ENCODE measurements at regions not wholly inside any gene's neighbourhood (a gene's known extent, or its start where the extent isn't known, plus 50 kb on each side); places are given as distances from the start of the nearest gene placed in this dataset.

DNA sequence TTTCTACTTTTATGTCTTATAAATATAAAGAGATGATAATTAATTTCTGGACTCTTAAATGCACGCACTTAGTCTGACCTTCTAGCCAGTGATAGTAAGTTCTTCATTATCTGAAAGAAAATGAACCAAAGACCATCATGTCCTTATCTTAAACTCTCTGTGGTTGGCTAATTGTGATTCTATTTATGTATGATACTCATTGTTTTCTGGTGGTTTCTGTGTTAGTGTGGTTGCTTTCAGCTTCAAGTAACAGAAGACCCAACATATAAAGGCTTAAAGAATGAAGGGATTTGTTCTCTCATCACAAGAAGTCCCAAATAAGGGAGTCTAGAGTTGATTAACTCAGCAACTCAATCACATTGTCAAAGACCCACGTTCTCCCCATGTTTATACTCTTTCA is 225.2 kb upstream of the TANK start:
- DNase-seq (ENCODE audit: low read depth in 1 of 2, low spot score in 1 of 2): no peak
- H3K4me3 ChIP-seq: no peak overlapping the region
- 69% methylated on average over 2 of the region's 2 CpGs for WGBS (ENCODE audit: missing lambda C conversion rate)
- ChIA-PET CTCF (interaction anchor here (1.0 kb wide), 1 partner anchor 11 kb away, joined by 3 read pairs; no protein-coding TSS in a partner anchor), POLR2A (no interaction called here)
- no peak for ATAC-seq
- FAIRE-seq: no peak
- no peak overlapping the region for H3K4me2 ChIP-seq
- TF ChIP-seq HOXA7 (CRISPR knock-in tag; IDR thresholded peaks at IDR 0.05): no peak
- TF ChIP-seq, protein P1, sequence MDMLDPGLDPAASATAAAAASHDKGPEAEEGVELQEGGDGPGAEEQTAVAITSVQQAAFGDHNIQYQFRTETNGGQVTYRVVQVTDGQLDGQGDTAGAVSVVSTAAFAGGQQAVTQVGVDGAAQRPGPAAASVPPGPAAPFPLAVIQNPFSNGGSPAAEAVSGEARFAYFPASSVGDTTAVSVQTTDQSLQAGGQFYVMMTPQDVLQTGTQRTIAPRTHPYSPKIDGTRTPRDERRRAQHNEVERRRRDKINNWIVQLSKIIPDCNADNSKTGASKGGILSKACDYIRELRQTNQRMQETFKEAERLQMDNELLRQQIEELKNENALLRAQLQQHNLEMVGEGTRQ (IDR thresholded peaks at IDR 0.05): no peak
- no peak for TF ChIP-seq TP53 (CRISPR knock-in tag; IDR thresholded peaks at IDR 0.05)
- no peak for TF ChIP-seq ZFP36 (IDR thresholded peaks at IDR 0.05; ENCODE audit: borderline replicate concordance, partially characterized antibody)
- TF ChIP-seq POLR2AphosphoS2 (conservative IDR thresholded peaks at IDR 0.05; ENCODE audit: low read length): no peak
- H3K27ac ChIP-seq: no peak overlapping the region
- H3K9me3 ChIP-seq: no peaks in the 10 kb centered on the region
- peaks cover 25% of the 10 kb centered on the region for H3K4me1 ChIP-seq

DNA sequence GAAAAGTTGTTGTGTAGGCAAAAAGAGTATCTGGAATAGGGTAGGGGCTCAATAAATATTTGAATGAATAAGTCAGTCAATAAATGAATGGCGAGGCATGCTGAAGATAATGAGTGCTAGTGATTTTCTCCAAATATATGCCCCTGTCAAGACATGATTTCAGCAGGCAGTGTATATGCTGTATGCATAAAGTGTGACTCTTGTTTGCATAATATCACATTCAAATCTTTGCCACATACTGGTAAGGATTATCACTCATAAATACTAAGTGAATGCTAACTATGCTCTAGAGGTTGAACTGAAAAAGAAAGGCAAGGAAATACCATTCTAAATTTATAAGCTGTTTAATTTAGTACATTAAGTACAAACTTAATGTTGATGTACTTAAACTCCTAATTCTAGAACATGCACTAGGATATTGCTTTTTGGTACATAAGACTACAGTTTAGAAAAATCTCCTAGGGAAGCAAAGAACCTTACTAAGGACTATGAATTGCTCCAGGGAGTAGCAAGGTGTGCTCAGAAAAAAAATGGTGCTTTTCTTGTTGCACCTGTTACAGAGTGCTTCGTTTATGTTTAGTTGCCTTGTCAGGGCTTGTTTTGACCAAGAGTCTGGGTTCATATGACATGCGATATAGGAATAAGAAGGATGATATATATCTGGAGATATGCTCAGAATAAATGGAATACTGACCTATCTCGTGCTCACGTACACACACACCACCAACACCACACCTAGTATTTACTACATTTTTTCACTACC is 224.0 kb upstream of the TANK start:
- DNase-seq (ENCODE audit: low read depth in 1 of 2, low spot score in 1 of 2) (no peak), FAIRE-seq (no peak), ATAC-seq (no peak)
- Histone ChIP-seq H3K4me2 (no peak overlapping the region), H3K4me3 (no peak overlapping the region), H3K9me3 (no peaks in the 10 kb centered on the region), H3K4me1 (peaks cover 31% of the 10 kb centered on the region), H3K27ac (no peak overlapping the region)
- 82% methylated on average over 5 of the region's 5 CpGs for WGBS (ENCODE audit: missing lambda C conversion rate)
- POLR2A ChIA-PET: no interaction called here
- CTCF ChIA-PET: interaction anchor here (1.0 kb wide), 1 partner anchor 12 kb away, joined by 3 read pairs; no protein-coding TSS in a partner anchor
- TF ChIP-seq SMC3 (IDR thresholded peaks at IDR 0.05) (no peak), EHMT2 (IDR thresholded peaks at IDR 0.05; ENCODE audit: low read depth) (no peak), BHLHE40 (IDR thresholded peaks at IDR 0.05; ENCODE audit: low read depth, low read length) (no peak), NPAS2 (CRISPR knock-in tag; IDR thresholded peaks at IDR 0.05; ENCODE audit: borderline replicate concordance) (no peak), HDAC2 (IDR thresholded peaks at IDR 0.05) (no peak), RCOR1 (IDR thresholded peaks at IDR 0.05; ENCODE audit: low read depth, low read length) (no peak), FOSL2 (IDR thresholded peaks at IDR 0.05) (no peak), FOSL2 (CRISPR knock-in tag; IDR thresholded peaks at IDR 0.05) (no peak), FOXS1 (CRISPR knock-in tag; IDR thresholded peaks at IDR 0.05) (no peak), ESRRA (IDR thresholded peaks at IDR 0.05; ENCODE audit: borderline replicate concordance, low read length) (no peak), CBX8 (IDR thresholded peaks at IDR 0.05) (no peak), GATA3 (IDR thresholded peaks at IDR 0.05; ENCODE audit: borderline replicate concordance) (no peak)
- TF ChIP-seq, protein P1 (IDR thresholded peaks at IDR 0.05): no peak
- TF ChIP-seq, protein P2, sequence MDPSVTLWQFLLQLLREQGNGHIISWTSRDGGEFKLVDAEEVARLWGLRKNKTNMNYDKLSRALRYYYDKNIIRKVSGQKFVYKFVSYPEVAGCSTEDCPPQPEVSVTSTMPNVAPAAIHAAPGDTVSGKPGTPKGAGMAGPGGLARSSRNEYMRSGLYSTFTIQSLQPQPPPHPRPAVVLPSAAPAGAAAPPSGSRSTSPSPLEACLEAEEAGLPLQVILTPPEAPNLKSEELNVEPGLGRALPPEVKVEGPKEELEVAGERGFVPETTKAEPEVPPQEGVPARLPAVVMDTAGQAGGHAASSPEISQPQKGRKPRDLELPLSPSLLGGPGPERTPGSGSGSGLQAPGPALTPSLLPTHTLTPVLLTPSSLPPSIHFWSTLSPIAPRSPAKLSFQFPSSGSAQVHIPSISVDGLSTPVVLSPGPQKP (IDR thresholded peaks at IDR 0.05; ENCODE audit: low read depth, low read length): no peak
- TF ChIP-seq, protein P3, sequence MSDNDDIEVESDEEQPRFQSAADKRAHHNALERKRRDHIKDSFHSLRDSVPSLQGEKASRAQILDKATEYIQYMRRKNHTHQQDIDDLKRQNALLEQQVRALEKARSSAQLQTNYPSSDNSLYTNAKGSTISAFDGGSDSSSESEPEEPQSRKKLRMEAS (IDR thresholded peaks at IDR 0.05): no peak
- TF ChIP-seq, protein P4, sequence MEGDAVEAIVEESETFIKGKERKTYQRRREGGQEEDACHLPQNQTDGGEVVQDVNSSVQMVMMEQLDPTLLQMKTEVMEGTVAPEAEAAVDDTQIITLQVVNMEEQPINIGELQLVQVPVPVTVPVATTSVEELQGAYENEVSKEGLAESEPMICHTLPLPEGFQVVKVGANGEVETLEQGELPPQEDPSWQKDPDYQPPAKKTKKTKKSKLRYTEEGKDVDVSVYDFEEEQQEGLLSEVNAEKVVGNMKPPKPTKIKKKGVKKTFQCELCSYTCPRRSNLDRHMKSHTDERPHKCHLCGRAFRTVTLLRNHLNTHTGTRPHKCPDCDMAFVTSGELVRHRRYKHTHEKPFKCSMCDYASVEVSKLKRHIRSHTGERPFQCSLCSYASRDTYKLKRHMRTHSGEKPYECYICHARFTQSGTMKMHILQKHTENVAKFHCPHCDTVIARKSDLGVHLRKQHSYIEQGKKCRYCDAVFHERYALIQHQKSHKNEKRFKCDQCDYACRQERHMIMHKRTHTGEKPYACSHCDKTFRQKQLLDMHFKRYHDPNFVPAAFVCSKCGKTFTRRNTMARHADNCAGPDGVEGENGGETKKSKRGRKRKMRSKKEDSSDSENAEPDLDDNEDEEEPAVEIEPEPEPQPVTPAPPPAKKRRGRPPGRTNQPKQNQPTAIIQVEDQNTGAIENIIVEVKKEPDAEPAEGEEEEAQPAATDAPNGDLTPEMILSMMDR (IDR thresholded peaks at IDR 0.05): no peak
